Retinal pigment epithelial cell (primary cell): ENCODE measurements at regions not wholly inside any gene's neighbourhood (a gene's known extent, or its start where the extent isn't known, plus 50 kb on each side); places are given as distances from the start of the nearest gene placed in this dataset.

Experiments
- DNase-seq: peaks from one replicate; pipeline ENCODE4 v3.0.0-alpha.2; 2010; ENCODE audit warnings: low read depth
- H3K4me3 ChIP-seq: 2 replicates; pipeline ENCODE4 v1.5.1; 2011; ENCODE audit warnings: mild to moderate bottlenecking, low read length, control low read depth, moderate library complexity
- TF ChIP-seq, protein P1 (sequence below): conservative IDR thresholded peaks from 2 replicates; pipeline ENCODE4 v1.5.1; 2011; ENCODE audit warnings: low read depth, low read length, control low read depth, inconsistent platforms

DNA sequence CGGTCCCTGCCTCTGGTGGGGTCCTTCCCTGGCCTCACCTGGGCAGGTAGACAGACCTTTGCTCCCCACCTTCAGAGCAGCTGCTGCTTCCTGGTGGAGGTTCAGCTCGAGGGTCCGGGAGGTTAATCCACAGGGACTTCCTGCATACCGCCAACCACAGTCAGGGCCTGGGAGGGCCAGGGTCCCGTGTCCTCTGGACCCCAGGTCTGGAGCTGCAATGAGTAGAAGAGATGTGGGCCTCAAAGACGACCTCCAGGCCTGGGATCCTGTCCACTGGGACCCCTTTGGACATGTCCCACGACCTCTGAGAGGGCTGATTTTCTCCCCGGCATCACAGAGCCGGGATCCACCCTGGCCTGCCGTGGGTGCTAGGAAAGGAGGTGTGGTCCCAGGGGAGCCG lies 223.3 kb upstream of the TCERG1L start:
- no peak overlapping the region for H3K4me3 ChIP-seq
- TF ChIP-seq, protein P1, sequence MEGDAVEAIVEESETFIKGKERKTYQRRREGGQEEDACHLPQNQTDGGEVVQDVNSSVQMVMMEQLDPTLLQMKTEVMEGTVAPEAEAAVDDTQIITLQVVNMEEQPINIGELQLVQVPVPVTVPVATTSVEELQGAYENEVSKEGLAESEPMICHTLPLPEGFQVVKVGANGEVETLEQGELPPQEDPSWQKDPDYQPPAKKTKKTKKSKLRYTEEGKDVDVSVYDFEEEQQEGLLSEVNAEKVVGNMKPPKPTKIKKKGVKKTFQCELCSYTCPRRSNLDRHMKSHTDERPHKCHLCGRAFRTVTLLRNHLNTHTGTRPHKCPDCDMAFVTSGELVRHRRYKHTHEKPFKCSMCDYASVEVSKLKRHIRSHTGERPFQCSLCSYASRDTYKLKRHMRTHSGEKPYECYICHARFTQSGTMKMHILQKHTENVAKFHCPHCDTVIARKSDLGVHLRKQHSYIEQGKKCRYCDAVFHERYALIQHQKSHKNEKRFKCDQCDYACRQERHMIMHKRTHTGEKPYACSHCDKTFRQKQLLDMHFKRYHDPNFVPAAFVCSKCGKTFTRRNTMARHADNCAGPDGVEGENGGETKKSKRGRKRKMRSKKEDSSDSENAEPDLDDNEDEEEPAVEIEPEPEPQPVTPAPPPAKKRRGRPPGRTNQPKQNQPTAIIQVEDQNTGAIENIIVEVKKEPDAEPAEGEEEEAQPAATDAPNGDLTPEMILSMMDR, result no peak
- no peak for DNase-seq

DNA sequence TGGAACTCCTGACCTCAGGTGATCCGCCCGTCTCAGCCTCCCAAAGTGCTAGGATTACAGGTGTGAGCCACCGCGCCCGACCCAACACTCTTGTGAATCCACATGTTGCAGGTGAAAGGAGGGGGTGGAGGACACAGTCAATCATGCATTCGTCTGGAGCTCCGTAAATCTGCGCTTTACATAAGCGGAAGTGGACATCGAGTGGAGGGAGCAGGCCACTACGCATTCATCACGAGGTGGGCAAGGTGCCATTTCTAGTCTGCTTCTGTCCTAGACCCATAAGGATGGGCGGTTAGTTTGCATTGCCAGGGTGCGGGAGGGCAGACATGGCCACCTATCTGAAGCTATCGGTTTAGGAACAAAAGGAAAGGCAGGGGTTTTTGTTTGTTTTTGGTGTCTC lies 225.2 kb upstream of the TCERG1L start:
- no peak overlapping the region for H3K4me3 ChIP-seq
- TF ChIP-seq, protein P1, result no peak
- DNase-seq, result no peak

DNA sequence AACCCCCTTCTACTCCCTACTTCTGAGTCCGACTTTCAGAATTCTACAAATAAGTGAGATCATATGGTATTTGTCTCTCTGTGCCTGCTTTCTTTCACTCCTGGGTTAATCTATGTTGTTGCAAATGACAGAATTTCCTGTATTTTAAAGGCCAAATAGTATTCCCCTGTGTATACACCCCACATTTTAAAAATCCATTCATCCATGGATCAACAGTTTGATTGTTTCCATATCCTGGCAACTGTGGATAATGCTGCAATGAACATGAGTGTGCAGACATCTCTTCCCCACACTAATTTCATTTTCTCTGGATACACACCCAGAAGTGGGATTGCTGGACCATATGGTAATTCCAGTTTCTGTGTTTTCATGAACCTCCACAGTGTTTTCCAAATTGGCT lies 225.8 kb upstream of the TCERG1L start:
- no peak overlapping the region for H3K4me3 ChIP-seq
- TF ChIP-seq, protein P1, result no peak
- no peak for DNase-seq

DNA sequence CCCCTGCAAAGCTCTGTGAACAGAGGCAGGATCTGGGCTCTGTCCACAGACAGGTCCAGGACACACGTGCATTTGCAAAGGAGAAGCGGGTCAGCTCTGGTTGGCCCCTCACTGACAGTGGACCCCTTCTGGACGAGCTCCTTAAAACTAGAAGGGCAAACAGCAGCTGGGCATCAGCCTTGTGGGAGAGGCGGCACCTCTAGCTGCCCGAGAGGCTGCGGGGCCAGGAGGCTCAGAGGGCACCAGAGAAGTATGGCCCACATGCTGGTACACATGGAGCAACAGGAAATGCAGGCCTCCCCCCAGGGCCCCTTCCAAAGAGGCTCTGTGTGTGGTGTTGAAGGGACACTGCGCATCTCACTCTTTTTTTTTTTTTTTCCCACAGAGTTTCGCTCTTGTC lies 233.0 kb upstream of the TCERG1L start:
- DNase-seq, result no peak
- TF ChIP-seq, protein P1, result no peak
- H3K4me3 ChIP-seq, result no peak overlapping the region

DNA sequence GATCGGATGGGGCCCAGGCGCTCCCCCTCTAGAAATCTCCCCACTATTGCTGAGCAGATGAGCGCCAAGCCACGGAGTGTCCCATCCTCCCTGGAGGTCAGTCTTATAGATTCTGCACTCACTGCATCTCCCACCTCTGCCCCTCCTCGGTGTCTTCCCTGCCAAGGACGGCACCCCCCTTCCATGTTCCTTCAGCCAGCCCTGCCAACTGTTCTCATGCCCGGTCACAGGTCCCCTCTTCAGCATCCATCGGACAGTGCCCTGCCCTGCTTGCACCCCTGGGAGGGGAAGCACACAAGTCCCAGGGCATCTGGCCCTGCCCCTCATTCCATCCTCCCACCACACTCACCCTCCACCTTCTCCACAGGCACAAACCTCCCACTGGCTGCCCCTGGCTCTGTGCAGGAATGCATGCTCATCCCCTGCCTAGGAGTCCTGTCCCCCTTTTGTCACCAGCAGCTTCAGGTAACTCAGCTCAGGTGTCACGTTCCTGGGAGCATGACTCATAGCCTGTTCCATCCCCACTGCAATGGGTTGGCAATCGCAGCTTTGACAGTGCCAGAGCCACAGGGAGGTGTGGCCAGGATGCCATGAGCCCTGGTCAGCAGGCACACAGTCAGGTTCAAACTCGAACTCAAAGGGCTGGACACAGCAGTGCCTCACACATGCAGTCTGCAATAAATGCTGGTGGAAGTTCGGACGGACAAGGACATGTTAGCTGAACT lies 234.7 kb upstream of the TCERG1L start:
- no peak overlapping the region for H3K4me3 ChIP-seq
- TF ChIP-seq, protein P1, result no peak

DNA sequence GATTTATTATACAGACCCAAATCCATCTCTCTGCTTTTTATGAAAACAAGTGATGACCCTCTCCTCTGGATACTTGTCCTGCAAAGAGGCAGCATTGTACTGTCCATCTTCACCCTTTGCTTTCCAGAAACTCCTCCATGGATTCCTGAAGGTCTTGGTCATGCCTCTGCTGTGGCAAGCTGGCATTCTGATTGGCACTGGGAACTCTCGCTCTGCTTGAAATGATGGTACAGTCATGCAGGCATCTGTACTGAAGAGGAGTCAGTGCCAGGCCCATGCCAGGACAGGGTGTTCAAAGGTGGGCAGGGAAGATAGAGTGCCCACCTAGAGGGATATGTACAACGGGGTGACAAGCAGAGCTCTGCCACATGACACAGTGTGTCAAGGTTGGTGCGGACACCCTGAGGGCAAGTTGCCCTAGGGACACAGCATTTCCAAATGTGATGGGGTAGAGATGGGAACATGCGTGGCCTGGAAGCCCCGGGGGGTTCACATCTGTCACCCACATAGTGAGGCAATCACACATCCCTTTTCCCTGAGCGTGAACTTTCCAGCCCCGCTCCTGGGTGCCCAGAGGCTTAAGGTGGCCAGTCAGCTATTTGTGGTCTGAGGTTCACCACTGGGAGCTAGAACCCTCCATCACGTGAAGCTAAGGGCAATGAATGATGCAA lies 235.7 kb upstream of the TCERG1L start:
- TF ChIP-seq, protein P1, result no peak
- no peak overlapping the region for H3K4me3 ChIP-seq
- no peak for DNase-seq

More for the DNA sequence above, 234.7 kb upstream of the TCERG1L start:
- DNase-seq, result no peak

DNA sequence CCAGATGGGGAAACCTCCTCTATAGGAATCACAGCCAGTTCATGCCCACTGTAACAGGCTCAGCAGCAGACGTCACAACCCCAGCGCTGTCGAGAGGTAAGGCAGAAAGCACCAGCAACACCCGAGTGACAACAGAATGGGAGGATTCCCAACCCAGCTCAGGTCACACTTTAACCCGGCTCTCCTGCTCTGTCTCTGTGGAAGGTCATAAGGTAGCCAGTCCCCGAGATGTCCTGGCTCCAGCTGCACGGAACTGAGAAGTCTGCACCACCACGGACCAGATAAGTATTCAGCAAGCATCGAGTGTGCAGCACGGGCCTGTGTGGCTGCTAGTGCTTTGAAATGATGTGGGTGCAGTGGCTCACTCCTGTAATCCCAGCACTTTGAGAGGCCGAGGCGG lies 236.7 kb upstream of the TCERG1L start:
- no peak overlapping the region for H3K4me3 ChIP-seq
- no peak for DNase-seq
- TF ChIP-seq, protein P1, result no peak
